PFSK-1 (cell line): ENCODE measurements at regions not wholly inside any gene's neighbourhood (a gene's known extent, or its start where the extent isn't known, plus 50 kb on each side); places are given as distances from the start of the nearest gene placed in this dataset.

Experiments
- FOXP2 ChIP-seq: optimal IDR thresholded peaks from 2 replicates; pipeline ENCODE3; 2011; ENCODE audit warnings: borderline replicate concordance, control low read depth, inconsistent platforms; ENCODE audit not compliant: insufficient read depth; ENCODE audit errors: extremely low read length, extremely low read depth
- POLR2AphosphoS5 ChIP-seq: IDR thresholded peaks from 2 replicates; pipeline ENCODE4 v1.6.1; 2012; ENCODE audit warnings: low read depth, mild to moderate bottlenecking, control low read depth, low read length, moderate library complexity
- REST ChIP-seq, 2 experiments: IDR thresholded peaks; 2 replicates each; pipeline versions ENCODE4 v1.6.1 to v1.8.0; 2011 to 2012; ENCODE audit warnings: low read depth in 2 of 2, low read length in 2 of 2, control low read depth in 1 of 2, inconsistent platforms in 1 of 2, mild to moderate bottlenecking in 1 of 2, moderate library complexity in 1 of 2; ENCODE audit not compliant: insufficient read depth in 1 of 2
- SIN3A ChIP-seq: IDR thresholded peaks from 2 replicates; pipeline ENCODE4 v1.6.1; 2012; ENCODE audit warnings: mild to moderate bottlenecking, low read length, moderate library complexity, borderline replicate concordance; ENCODE audit not compliant: insufficient read depth
- TAF1 ChIP-seq: IDR thresholded peaks from 2 replicates; pipeline ENCODE4 v1.6.1; 2012; ENCODE audit warnings: low read length, control low read depth, borderline replicate concordance; ENCODE audit not compliant: insufficient read depth

- TF ChIP-seq TAF1: no peak
- TF ChIP-seq FOXP2: no peak
- TF ChIP-seq SIN3A: no peak
- TF ChIP-seq REST (IDR thresholded peaks at IDR 0.05; ENCODE audit: insufficient read depth in 1 of 2, low read depth in 2 of 2, low read length in 2 of 2): no peak
- no peak for TF ChIP-seq POLR2AphosphoS5
Observed at GRCh38 chr22:34801221-34801620, 264.7 kb upstream of the ISX start.

- TF ChIP-seq POLR2AphosphoS5: no peak
- no peak for TF ChIP-seq REST (IDR thresholded peaks at IDR 0.05; ENCODE audit: insufficient read depth in 1 of 2, low read depth in 2 of 2, low read length in 2 of 2)
- TF ChIP-seq FOXP2: no peak
Observed at GRCh38 chr22:34804091-34804490, 261.9 kb upstream of the ISX start.

DNA sequence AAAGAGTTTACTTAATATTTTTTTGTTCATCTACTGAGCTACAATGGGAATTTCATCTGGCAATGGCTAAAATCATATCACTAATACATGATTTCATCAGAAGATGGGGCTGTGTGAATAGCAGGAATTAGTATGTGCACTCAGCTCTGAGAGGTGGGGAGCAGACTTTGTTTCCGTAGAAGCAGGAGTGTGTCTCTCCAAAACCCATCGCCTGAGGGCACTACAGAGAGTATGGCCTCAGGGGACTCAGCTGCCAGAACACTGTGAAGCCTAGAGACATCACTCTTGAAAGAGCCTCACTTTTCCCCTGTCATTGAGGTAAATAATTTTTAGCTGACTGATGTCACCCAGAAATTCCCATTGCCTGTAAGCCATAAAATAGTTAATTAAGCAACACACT is 261.4 kb upstream of the ISX start:
- TF ChIP-seq REST (IDR thresholded peaks at IDR 0.05; ENCODE audit: insufficient read depth in 1 of 2, low read depth in 2 of 2, low read length in 2 of 2) (no peak), TAF1 (no peak), POLR2AphosphoS5 (no peak), FOXP2 (no peak), SIN3A (no peak)

DNA sequence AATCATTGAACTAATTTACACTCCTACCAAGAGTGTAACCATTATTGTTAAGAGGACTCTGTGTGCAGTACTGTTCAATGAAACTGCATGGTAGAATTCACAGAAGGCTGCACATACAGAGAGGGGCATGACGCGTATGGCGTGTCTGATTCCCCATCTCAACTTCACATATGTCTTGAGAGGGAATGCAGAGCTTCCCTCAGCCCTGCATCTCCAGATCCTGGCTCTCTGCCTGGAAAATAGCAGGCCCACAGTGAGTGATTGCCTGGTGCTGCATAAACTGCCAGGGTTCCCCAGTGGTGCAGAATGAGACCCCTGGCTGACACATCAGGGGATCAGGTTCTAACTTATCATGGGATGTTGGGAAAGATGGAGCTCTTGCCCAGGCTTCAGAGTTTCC is 260.2 kb upstream of the ISX start:
- no peak for TF ChIP-seq REST (IDR thresholded peaks at IDR 0.05; ENCODE audit: insufficient read depth in 1 of 2, low read depth in 2 of 2, low read length in 2 of 2)
- no peak for TF ChIP-seq FOXP2
- TF ChIP-seq TAF1: no peak
- no peak for TF ChIP-seq POLR2AphosphoS5
- TF ChIP-seq SIN3A: no peak

GRCh38 chr22:34808618-34809017 is 257.3 kb upstream of the ISX start:
- no peak for TF ChIP-seq FOXP2
- TF ChIP-seq SIN3A: no peak
- TF ChIP-seq POLR2AphosphoS5: no peak
- TF ChIP-seq TAF1: no peak
- TF ChIP-seq REST (IDR thresholded peaks at IDR 0.05; ENCODE audit: insufficient read depth in 1 of 2, low read depth in 2 of 2, low read length in 2 of 2): no peak
